Trophoblast cell (in vitro differentiated cells and primary cell): ENCODE measurements at regions not wholly inside any gene's neighbourhood (a gene's known extent, or its start where the extent isn't known, plus 50 kb on each side); places are given as distances from the start of the nearest gene placed in this dataset.

ENCODE experiments used
- DNase-seq, 2 donors: peaks; one replicate each; pipeline ENCODE4 v3.0.0-alpha.2; 2016
- H2AFZ ChIP-seq: 2 replicates; pipeline ENCODE4 v1.6.1; 2013; ENCODE audit warnings: low read length, moderate library complexity, mild to moderate bottlenecking; ENCODE audit not compliant: insufficient read depth, poor library complexity
- H2AK5ac ChIP-seq: 2 replicates; pipeline ENCODE4 v1.6.1; 2013; ENCODE audit warnings: mild to moderate bottlenecking, low read length
- H2BK120ac ChIP-seq: 2 replicates; pipeline ENCODE4 v1.6.1; 2013; ENCODE audit warnings: low read length, mild to moderate bottlenecking, moderate library complexity; ENCODE audit not compliant: insufficient read depth, poor library complexity
- H2BK12ac ChIP-seq: 2 replicates; pipeline ENCODE4 v1.6.1; 2013; ENCODE audit warnings: mild to moderate bottlenecking, low read length, moderate library complexity
- H2BK5ac ChIP-seq: 2 replicates; pipeline ENCODE4 v1.6.1; 2013; ENCODE audit warnings: low read length, low read depth, moderate library complexity, mild to moderate bottlenecking; ENCODE audit not compliant: poor library complexity
- H3K14ac ChIP-seq: 2 replicates; pipeline ENCODE4 v1.6.1; 2013; ENCODE audit warnings: mild to moderate bottlenecking, low read length
- H3K18ac ChIP-seq: 2 replicates; pipeline ENCODE4 v1.6.1; 2013; ENCODE audit warnings: mild to moderate bottlenecking, low read length
- H3K23ac ChIP-seq: 2 replicates; pipeline ENCODE4 v1.6.1; 2013; ENCODE audit warnings: low read length
- H3K27ac ChIP-seq: 2 replicates; pipeline ENCODE4 v1.5.1; 2013; ENCODE audit warnings: low read depth, mild to moderate bottlenecking, inconsistent platforms, low read length, moderate library complexity
- H3K27me3 ChIP-seq: 2 replicates; pipeline ENCODE4 v1.6.1; 2013; ENCODE audit warnings: inconsistent platforms, mild to moderate bottlenecking, low read length, moderate library complexity; ENCODE audit not compliant: insufficient read depth
- H3K36me3 ChIP-seq, 2 experiments: 1 replicate in 1 of 2; 2 replicates in 1 of 2; pipeline ENCODE4 v1.6.1; 2013; ENCODE audit warnings: low read length in 2 of 2, mild to moderate bottlenecking in 2 of 2, moderate library complexity in 1 of 2; ENCODE audit not compliant: insufficient read depth in 2 of 2, control insufficient read depth in 1 of 2
- H3K4ac ChIP-seq: 2 replicates; pipeline ENCODE4 v1.6.1; 2013; ENCODE audit warnings: low read depth, mild to moderate bottlenecking, low read length, moderate library complexity
- H3K4me1 ChIP-seq, 2 experiments: 1 replicate in 1 of 2; 2 replicates in 1 of 2; pipeline ENCODE4 v1.6.1; 2013; ENCODE audit warnings: low read length in 2 of 2, mild to moderate bottlenecking in 2 of 2, moderate library complexity in 1 of 2; ENCODE audit not compliant: insufficient read depth in 2 of 2, control insufficient read depth in 1 of 2
- H3K4me2 ChIP-seq: 2 replicates; pipeline ENCODE4 v1.6.1; 2013; ENCODE audit warnings: inconsistent platforms, mild to moderate bottlenecking, low read length, moderate library complexity
- H3K4me3 ChIP-seq: 2 replicates; pipeline ENCODE4 v1.5.1; 2013; ENCODE audit warnings: mild to moderate bottlenecking, low read depth, low read length, inconsistent platforms
- H3K79me1 ChIP-seq: one replicate; pipeline ENCODE4 v1.6.1; 2013; ENCODE audit warnings: low read length
- H3K79me2 ChIP-seq: 2 replicates; pipeline ENCODE4 v1.6.1; 2013; ENCODE audit warnings: low read length, mild to moderate bottlenecking; ENCODE audit not compliant: control insufficient read depth, insufficient read depth, poor library complexity
- H3K9ac ChIP-seq: 2 replicates; pipeline ENCODE4 v1.6.1; 2013; ENCODE audit warnings: mild to moderate bottlenecking, low read length
- H3K9me3 ChIP-seq: 2 replicates; pipeline ENCODE4 v1.6.1; 2013; ENCODE audit warnings: low read depth, mild to moderate bottlenecking, control low read depth, inconsistent platforms, low read length; ENCODE audit not compliant: insufficient read depth
- H4K12ac ChIP-seq: 2 replicates; pipeline ENCODE4 v1.6.1; 2013; ENCODE audit warnings: low read depth, mild to moderate bottlenecking, low read length, moderate library complexity
- H4K8ac ChIP-seq: 2 replicates; pipeline ENCODE4 v1.6.1; 2013; ENCODE audit warnings: low read depth, mild to moderate bottlenecking, low read length, moderate library complexity
- H4K91ac ChIP-seq: one replicate; pipeline ENCODE4 v1.6.1; 2013; ENCODE audit warnings: low read depth, mild to moderate bottlenecking, low read length, moderate library complexity
- WGBS: extraction: QIAGEN DNeasy Blood & Tissue Kit; methylation state at CpG from one replicate; pipeline ENCODE4 v1.1.7; 2013; ENCODE audit warnings: missing lambda C conversion rate; ENCODE audit not compliant: insufficient read length, insufficient coverage; ENCODE audit errors: extremely low coverage; 5-methylcytosine and 5-hydroxymethylcytosine counted together

DNA sequence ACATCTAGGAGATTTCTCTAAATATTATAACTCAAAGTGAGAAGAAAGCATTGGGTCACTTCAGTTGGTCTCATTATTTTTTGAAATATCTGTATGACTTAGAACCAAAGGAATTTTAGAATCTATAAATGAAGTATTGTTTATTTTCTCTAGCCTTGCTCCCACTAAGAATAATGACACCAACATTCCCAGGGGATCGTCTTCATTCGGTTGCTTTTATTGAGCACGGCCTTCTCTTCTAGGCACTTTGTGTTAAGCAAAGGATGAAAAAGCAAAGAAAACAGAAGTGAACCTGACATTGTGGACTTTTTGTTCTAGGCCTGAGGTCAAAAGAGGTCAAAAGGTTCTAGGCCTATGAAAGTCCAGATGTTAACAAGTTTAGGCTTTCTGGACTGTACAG, 231.9 kb downstream of the GALR1 start:
- Histone ChIP-seq H2AFZ (no peak overlapping the region), H2BK120ac (no peak overlapping the region), H3K4ac (no peak overlapping the region), H3K27me3 (no peaks in the 10 kb centered on the region), H3K23ac (no peak overlapping the region), H4K8ac (no peak overlapping the region), H2AK5ac (no peak overlapping the region), H3K79me2 (no peaks in the 10 kb centered on the region), H3K9me3 (peaks cover 1% of the 10 kb centered on the region), H2BK5ac (no peak overlapping the region), H3K4me3 (no peak overlapping the region), H4K91ac (no peak overlapping the region), H3K18ac (no peak overlapping the region), H4K12ac (no peak overlapping the region), H3K79me1 (no peaks in the 10 kb centered on the region), H3K14ac (no peak overlapping the region), H3K4me1 (no peaks in the 10 kb centered on the region), H3K4me2 (no peak overlapping the region), H3K27ac (no peak overlapping the region), H3K36me3 (no peaks in the 10 kb centered on the region), H3K9ac (no peak overlapping the region), H2BK12ac (no peak overlapping the region)
- WGBS = no CpG with 5 or more reads among the region's 3 CpGs
- DNase-seq = no peak

DNA sequence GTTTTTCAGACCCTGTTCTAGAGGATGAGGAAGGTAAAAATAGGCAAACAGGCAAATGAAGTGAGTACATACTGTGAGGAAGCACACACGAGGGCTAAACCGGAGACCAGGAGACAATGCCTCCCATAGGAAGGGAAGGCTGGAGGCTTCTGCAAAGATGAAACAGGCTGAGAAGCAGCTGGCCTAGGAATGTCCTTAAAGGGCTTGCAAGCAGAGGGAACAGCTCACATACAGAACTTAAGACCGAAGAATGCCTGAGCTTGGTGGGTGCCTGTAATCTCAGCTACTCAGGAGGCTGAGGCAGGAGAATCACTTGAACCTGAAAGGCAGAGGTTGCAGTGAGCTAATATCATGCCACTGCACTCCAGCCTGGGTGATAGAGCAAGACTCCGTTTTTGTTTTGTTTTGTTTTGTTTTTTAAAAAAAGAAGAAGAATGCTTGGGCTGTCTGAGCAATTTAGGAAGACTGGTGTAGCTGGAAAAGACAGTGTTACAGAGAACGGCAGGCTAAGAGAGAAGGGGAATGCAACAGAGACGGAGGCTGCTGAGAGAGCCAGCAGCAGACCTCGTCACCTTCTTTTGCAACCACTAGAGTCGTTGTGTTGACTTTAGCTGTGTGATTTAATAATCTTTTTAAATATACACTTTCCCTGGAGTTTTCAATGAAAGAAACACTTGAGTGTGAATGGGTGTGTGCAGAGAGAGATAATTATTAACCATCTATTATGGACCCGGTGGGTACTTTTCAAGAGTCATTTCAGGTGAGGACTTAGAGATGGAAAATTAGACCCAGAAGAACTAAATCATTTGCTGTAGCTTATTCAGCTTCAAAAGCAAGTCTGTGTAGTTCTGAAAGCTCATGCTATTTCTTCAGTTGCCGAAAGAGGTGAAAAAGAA, 232.8 kb downstream of the GALR1 start:
- Histone ChIP-seq H3K27me3 (no peaks in the 10 kb centered on the region), H2AFZ (no peak overlapping the region), H3K36me3 (no peaks in the 10 kb centered on the region), H4K12ac (no peak overlapping the region), H2AK5ac (no peak overlapping the region), H3K9ac (no peak overlapping the region), H3K4me1 (no peaks in the 10 kb centered on the region), H4K8ac (no peak overlapping the region), H3K79me1 (no peaks in the 10 kb centered on the region), H3K79me2 (no peaks in the 10 kb centered on the region), H3K4ac (no peak overlapping the region), H3K9me3 (peaks cover 1% of the 10 kb centered on the region), H2BK120ac (no peak overlapping the region), H3K14ac (no peak overlapping the region), H2BK12ac (no peak overlapping the region), H3K4me3 (no peak overlapping the region), H3K27ac (no peak overlapping the region), H3K18ac (no peak overlapping the region), H3K23ac (no peak overlapping the region), H3K4me2 (no peak overlapping the region), H2BK5ac (no peak overlapping the region), H4K91ac (no peak overlapping the region)
- DNase-seq = no peak
- WGBS = no CpG with 5 or more reads among the region's 10 CpGs

DNA sequence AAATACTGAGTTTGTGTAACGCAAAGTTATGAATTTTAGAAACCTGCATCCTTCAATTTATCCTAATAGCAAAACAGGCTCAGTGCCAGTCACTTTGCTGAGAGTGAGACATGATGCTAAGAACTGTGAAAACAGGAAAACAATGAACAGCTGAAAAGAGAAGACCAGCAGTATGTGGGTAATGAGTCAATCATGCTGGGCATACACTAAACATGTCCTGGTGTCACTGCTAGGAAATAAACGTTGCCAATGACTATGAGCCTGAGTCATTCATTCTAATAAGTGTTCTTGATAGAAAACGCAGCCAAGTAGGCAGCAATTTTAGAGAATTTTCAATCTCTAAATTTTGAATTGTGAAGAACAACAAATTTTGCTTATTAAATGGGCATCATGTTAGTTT, 237.3 kb downstream of the GALR1 start:
- H2AK5ac ChIP-seq = no peak overlapping the region
- WGBS = no CpG with 5 or more reads among the region's 3 CpGs
- peaks cover 1% of the 10 kb centered on the region for H3K9me3 ChIP-seq
- no peaks in the 10 kb centered on the region for H3K79me2 ChIP-seq
- no peak overlapping the region for H2AFZ ChIP-seq
- no peak overlapping the region for H3K18ac ChIP-seq
- H4K8ac ChIP-seq = no peak overlapping the region
- no peak overlapping the region for H4K91ac ChIP-seq
- no peaks in the 10 kb centered on the region for H3K4me1 ChIP-seq
- no peak overlapping the region for H2BK12ac ChIP-seq
- H3K27me3 ChIP-seq = no peaks in the 10 kb centered on the region
- H3K4ac ChIP-seq = no peak overlapping the region
- H3K14ac ChIP-seq = no peak overlapping the region
- H3K23ac ChIP-seq = no peak overlapping the region
- no peak overlapping the region for H4K12ac ChIP-seq
- DNase-seq = no peak
- H3K4me3 ChIP-seq = no peak overlapping the region
- H2BK120ac ChIP-seq = no peak overlapping the region
- H3K27ac ChIP-seq = no peak overlapping the region
- no peaks in the 10 kb centered on the region for H3K79me1 ChIP-seq
- no peak overlapping the region for H3K4me2 ChIP-seq
- no peak overlapping the region for H2BK5ac ChIP-seq
- H3K36me3 ChIP-seq = no peaks in the 10 kb centered on the region
- H3K9ac ChIP-seq = no peak overlapping the region

DNA sequence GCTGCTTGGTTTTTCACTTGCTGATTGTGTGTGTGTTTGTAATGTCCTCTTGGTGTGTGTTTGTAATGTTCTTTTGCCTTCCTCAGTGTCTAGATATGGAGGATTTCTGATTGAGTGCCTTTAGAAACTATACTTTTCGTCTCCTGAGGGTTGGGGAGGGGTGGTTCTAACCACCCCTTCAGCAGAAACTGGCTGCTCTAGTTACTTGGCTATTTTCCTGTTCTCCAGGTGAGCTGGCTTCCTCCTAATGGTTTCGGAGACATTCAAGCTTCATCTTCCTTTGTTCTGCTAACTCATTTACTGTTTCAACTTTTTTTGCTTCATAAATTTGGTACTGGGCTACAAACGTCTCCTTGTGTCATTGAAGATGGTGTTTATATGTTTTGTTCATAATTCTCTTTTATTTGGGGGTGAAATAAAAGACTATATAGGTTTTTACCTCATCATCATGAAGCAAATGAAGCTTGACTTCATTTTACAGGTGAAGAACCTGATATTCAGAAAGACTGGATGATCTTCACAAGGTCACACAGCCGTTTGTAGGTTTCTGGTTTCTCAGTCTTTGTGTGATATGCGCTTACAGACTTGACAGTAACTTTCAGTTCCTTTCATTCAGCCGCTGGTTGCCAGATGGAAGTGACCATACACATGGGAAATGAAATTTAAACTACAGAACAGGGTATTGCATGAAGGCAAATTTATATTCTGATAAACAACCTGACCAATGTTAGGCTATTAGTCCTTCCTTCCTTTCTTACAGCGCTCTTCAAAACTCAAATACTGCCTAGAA, 238.5 kb downstream of the GALR1 start:
- no peak overlapping the region for H2AK5ac ChIP-seq
- H3K23ac ChIP-seq = no peak overlapping the region
- no peak overlapping the region for H4K8ac ChIP-seq
- no peak overlapping the region for H3K9ac ChIP-seq
- no peak overlapping the region for H3K18ac ChIP-seq
- H4K91ac ChIP-seq = no peak overlapping the region
- no peak overlapping the region for H4K12ac ChIP-seq
- no peaks in the 10 kb centered on the region for H3K27me3 ChIP-seq
- WGBS = no CpG with 5 or more reads among the region's 7 CpGs
- no peak overlapping the region for H2BK5ac ChIP-seq
- no peak for DNase-seq
- peaks cover 1% of the 10 kb centered on the region for H3K9me3 ChIP-seq
- no peak overlapping the region for H2AFZ ChIP-seq
- H2BK120ac ChIP-seq = no peak overlapping the region
- H3K36me3 ChIP-seq = no peaks in the 10 kb centered on the region
- H3K4me3 ChIP-seq = no peak overlapping the region
- H3K27ac ChIP-seq = no peak overlapping the region
- no peaks in the 10 kb centered on the region for H3K79me1 ChIP-seq
- H2BK12ac ChIP-seq = no peak overlapping the region
- no peaks in the 10 kb centered on the region for H3K4me1 ChIP-seq
- H3K4me2 ChIP-seq = no peak overlapping the region
- H3K4ac ChIP-seq = no peak overlapping the region
- no peaks in the 10 kb centered on the region for H3K79me2 ChIP-seq
- no peak overlapping the region for H3K14ac ChIP-seq
